ENCODE measurements at regions not wholly inside any gene's neighbourhood (a gene's known extent, or its start where the extent isn't known, plus 50 kb on each side); places are given as distances from the start of the nearest gene placed in this dataset.
A peak's percentile ranks its signal among the peaks of the same experiment; 100 is the strongest.

DNA sequence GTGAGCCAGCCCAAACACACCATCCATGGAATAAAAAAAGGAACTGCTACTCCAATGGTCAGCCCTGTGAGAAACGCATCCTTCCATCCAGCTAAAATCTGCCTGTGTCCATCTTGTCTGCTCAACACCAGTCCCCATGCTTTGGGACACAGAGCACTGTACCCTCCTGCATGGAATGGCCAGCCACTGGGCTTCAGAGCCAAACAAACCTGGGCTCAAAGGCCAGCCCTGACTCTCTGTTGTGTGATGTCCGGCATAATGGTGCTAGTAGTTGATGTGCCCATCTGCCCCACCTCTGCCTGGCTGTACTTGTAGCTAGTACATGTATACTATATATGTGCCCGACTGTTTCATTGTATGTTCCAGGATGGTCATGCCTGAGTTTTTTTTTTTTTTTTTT lies 77.6 kb upstream of the AMZ2 start (continued):
- TF ChIP-seq MTERF4 (CRISPR knock-in tag; IDR thresholded peaks at IDR 0.05) (no peak), MED1 (CRISPR knock-in tag; IDR thresholded peaks at IDR 0.05) (no peak), ZNF841 (CRISPR knock-in tag; IDR thresholded peaks at IDR 0.05; ENCODE audit: borderline replicate concordance) (no peak), ZKSCAN1 (IDR thresholded peaks at IDR 0.05; ENCODE audit: low read length) (no peak), BRCA1 (CRISPR knock-in tag; IDR thresholded peaks at IDR 0.05) (no peak), RBM39 (IDR thresholded peaks at IDR 0.05; ENCODE audit: low read depth, low read length, poor library complexity, severe bottlenecking) (no peak), ZBTB42 (CRISPR knock-in tag; IDR thresholded peaks at IDR 0.05) (no peak), ZNF891 (CRISPR knock-in tag; IDR thresholded peaks at IDR 0.05) (no peak), HNF4G (IDR thresholded peaks at IDR 0.05; ENCODE audit: borderline replicate concordance, low read depth, low read length) (peak; percentile 4; the same call in 1 of the 2 replicates), HNF4G (CRISPR knock-in tag; IDR thresholded peaks at IDR 0.05; ENCODE audit: borderline replicate concordance, low read depth) (no peak), ZNF484 (CRISPR knock-in tag; IDR thresholded peaks at IDR 0.05; ENCODE audit: borderline replicate concordance, low read depth) (no peak), HNRNPL (IDR thresholded peaks at IDR 0.05; ENCODE audit: low read depth, low read length) (no peak), NFE2L2 (IDR thresholded peaks at IDR 0.05; ENCODE audit: low read length) (no peak), HNF4A (CRISPR knock-in tag; IDR thresholded peaks at IDR 0.05) (peak; percentile 45; the same call in 1 of the 2 replicates), BRD4 (CRISPR knock-in tag; IDR thresholded peaks at IDR 0.05) (no peak), ZNF792 (CRISPR knock-in tag; IDR thresholded peaks at IDR 0.05) (no peak; the same call in 1 of the 2 replicates), LCORL (IDR thresholded peaks at IDR 0.05) (no peak), LCORL (CRISPR knock-in tag; IDR thresholded peaks at IDR 0.05) (peak; percentile 41; the same call in 1 of the 2 replicates), CBX2 (IDR thresholded peaks at IDR 0.05; ENCODE audit: low read depth, low read length) (no peak), CBX2 (CRISPR knock-in tag; IDR thresholded peaks at IDR 0.05; ENCODE audit: low read depth) (no peak), ZSCAN30 (CRISPR knock-in tag; IDR thresholded peaks at IDR 0.05) (no peak), ZNF605 (CRISPR knock-in tag; IDR thresholded peaks at IDR 0.05) (no peak), DNMT3B (CRISPR knock-in tag; conservative IDR thresholded peaks at IDR 0.05) (no peak), ZFP36L1 (CRISPR knock-in tag; IDR thresholded peaks at IDR 0.05) (no peak)
- TF ChIP-seq, protein P1, sequence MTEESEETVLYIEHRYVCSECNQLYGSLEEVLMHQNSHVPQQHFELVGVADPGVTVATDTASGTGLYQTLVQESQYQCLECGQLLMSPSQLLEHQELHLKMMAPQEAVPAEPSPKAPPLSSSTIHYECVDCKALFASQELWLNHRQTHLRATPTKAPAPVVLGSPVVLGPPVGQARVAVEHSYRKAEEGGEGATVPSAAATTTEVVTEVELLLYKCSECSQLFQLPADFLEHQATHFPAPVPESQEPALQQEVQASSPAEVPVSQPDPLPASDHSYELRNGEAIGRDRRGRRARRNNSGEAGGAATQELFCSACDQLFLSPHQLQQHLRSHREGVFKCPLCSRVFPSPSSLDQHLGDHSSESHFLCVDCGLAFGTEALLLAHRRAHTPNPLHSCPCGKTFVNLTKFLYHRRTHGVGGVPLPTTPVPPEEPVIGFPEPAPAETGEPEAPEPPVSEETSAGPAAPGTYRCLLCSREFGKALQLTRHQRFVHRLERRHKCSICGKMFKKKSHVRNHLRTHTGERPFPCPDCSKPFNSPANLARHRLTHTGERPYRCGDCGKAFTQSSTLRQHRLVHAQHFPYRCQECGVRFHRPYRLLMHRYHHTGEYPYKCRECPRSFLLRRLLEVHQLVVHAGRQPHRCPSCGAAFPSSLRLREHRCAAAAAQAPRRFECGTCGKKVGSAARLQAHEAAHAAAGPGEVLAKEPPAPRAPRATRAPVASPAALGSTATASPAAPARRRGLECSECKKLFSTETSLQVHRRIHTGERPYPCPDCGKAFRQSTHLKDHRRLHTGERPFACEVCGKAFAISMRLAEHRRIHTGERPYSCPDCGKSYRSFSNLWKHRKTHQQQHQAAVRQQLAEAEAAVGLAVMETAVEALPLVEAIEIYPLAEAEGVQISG (CRISPR knock-in tag; IDR thresholded peaks at IDR 0.05): peak; percentile 39; the same call in 1 of the 2 replicates
- TF ChIP-seq, protein P2, sequence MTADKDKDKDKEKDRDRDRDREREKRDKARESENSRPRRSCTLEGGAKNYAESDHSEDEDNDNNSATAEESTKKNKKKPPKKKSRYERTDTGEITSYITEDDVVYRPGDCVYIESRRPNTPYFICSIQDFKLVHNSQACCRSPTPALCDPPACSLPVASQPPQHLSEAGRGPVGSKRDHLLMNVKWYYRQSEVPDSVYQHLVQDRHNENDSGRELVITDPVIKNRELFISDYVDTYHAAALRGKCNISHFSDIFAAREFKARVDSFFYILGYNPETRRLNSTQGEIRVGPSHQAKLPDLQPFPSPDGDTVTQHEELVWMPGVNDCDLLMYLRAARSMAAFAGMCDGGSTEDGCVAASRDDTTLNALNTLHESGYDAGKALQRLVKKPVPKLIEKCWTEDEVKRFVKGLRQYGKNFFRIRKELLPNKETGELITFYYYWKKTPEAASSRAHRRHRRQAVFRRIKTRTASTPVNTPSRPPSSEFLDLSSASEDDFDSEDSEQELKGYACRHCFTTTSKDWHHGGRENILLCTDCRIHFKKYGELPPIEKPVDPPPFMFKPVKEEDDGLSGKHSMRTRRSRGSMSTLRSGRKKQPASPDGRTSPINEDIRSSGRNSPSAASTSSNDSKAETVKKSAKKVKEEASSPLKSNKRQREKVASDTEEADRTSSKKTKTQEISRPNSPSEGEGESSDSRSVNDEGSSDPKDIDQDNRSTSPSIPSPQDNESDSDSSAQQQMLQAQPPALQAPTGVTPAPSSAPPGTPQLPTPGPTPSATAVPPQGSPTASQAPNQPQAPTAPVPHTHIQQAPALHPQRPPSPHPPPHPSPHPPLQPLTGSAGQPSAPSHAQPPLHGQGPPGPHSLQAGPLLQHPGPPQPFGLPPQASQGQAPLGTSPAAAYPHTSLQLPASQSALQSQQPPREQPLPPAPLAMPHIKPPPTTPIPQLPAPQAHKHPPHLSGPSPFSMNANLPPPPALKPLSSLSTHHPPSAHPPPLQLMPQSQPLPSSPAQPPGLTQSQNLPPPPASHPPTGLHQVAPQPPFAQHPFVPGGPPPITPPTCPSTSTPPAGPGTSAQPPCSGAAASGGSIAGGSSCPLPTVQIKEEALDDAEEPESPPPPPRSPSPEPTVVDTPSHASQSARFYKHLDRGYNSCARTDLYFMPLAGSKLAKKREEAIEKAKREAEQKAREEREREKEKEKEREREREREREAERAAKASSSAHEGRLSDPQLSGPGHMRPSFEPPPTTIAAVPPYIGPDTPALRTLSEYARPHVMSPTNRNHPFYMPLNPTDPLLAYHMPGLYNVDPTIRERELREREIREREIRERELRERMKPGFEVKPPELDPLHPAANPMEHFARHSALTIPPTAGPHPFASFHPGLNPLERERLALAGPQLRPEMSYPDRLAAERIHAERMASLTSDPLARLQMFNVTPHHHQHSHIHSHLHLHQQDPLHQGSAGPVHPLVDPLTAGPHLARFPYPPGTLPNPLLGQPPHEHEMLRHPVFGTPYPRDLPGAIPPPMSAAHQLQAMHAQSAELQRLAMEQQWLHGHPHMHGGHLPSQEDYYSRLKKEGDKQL (CRISPR knock-in tag; IDR thresholded peaks at IDR 0.05; ENCODE audit: low read depth): no peak

Data from HepG2 (cell line).